HG02852 (cell line): ENCODE measurements at regions not wholly inside any gene's neighbourhood (a gene's known extent, or its start where the extent isn't known, plus 50 kb on each side); places are given as distances from the start of the nearest gene placed in this dataset.
"Not testable (repeated sequence)": the region's sequence is repeated elsewhere in the genome, so short reads cannot be mapped to it uniquely, and the experiment has no call there.

Experiments
- ATAC-seq: cut with Tn5 transposase; IDR thresholded peaks from one replicate; pipeline ENCODE4 v1.9.1; 2021; ENCODE audit warnings: mild to moderate bottlenecking, moderate library complexity; ENCODE audit not compliant: unreplicated experiment

DNA sequence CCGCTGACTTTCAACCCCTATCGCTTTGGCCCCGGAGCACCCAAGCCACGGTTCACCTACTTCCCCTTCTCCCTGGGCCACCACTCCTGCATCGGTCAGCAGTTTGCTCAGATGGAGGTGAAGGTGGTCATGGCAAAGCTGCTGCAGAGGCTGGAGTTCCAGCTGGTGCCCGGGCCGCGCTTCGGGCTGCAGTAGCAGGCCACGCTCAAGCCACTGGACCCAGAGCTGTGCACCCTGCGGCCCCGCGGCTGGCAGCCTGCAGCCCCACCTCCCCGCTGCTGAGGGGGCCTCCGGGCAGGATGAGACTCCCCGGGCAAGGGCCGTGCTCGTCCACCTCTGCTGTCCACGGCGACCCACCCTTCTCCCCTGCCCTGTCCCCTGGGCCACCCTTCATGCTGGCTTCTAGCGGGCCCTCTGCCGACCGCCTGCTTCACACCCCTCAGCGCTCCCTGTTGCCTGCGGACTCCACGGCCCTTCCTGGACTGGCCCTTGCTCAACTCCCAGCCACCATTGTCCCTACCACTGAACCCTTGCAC lies 92.2 kb upstream of the TRABD2B start:
- ATAC-seq, result no peak

- no peak for ATAC-seq
Observed at GRCh38 chr1:48084826-48085225, 87.6 kb upstream of the TRABD2B start.

GRCh38 chr1:48082271-48082962 lies 85.2 kb upstream of the TRABD2B start:
- no peak for ATAC-seq

- ATAC-seq, result no peak
Observed at GRCh38 chr1:48080331-48081255, 83.4 kb upstream of the TRABD2B start.

DNA sequence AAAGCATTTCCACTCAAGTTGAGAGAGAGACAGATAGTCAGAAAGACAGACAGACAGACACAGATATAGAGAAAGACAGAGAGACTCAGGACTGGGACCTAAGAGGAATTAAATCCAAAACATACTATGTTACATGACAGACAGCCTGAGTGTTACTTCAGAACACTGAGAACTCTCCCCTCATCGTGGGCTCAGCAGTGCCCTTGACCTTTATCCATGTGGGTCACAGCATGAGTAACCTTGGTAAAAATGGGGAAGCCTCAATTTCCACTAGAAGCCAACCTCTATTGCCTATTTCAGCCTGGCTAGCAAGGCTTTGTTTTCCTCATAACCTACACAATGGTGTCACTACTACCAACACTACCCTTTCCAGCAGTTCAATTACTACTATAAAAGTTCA lies 81.9 kb upstream of the TRABD2B start:
- no peak for ATAC-seq

- no peak for ATAC-seq
Observed at GRCh38 chr1:48077795-48078222, 80.6 kb upstream of the TRABD2B start.

DNA sequence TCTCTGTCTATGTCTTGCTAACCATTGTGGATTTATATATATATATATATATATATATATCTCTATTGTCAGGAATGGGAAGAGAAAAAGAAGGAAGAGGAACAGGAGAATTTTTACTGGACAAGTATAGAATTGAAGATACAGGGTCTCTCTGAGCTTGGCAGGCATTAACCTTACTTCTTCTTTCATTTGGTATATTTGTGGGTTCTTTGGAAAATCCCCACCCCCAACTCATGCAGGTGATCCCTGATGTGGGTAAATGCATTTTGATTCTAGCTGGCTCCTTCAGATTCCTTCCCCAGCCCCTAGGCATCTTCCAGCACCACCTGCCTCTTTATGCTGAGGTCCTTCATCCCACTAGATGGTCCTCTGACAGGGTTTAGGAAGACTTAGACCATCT lies 78.8 kb upstream of the TRABD2B start:
- ATAC-seq, result no peak

GRCh38 chr1:48073798-48074530 lies 76.8 kb upstream of the TRABD2B start:
- no peak for ATAC-seq

DNA sequence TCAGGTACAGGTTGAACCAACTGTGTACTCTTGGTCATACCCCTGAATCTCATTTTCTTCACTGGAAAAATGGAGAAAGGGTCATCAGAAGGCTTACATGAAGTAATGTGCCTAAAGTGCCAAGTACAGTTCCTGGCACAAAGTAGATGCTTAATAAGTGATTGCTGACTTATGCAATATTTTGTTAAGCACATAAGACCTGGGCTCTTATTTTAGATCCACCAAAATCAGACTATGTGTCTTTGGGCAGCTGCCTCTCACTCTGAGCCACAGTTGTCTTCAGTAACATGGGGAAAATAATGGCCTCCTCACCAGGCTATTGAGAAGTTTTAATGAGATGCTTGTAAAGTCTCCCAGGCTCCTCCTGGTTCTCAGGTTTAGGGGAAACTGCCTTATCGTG lies 74.3 kb upstream of the TRABD2B start:
- ATAC-seq, result no peak

- ATAC-seq, result no peak
Observed at GRCh38 chr1:48070396-48070750, 73.2 kb upstream of the TRABD2B start.

GRCh38 chr1:48069662-48070395 lies 72.6 kb upstream of the TRABD2B start:
- ATAC-seq, result no peak

DNA sequence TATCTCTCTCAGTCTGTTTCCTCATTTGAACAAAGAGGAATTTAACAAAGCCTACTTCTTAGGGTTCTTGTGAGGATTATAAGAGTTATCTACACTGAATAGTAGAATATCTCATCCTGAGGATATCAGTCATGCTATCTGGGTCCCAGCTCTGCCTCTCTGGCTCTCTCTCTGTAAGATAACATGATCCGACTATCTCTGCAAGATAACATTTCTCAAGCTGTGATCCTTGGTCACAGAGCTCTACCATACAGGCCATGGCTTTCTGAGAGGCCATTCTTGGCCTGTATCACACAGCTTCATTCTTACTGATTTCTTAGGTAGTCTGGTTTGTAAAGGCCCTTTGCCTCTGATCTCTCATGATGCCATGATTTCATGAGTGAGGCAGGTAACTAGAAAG lies 71.0 kb upstream of the TRABD2B start:
- no peak for ATAC-seq

DNA sequence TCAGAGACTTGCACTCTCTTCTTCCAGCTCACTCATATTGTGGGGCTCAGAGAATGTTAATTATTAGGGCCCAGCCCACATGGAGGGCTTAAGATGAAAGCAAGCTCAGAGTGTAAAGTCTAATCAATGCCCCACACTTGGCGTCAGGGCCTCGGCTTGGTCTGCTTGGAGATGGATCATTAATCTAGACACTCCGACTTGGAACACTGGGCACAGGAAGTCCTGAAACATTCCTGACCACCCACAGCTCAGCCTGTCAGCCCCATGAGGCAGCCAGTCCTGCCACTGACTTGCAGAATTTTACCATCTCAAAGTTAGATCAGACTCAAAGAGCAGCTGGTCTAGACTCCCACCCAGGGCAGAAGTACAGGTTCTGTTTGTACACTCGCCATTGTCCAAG lies 69.8 kb upstream of the TRABD2B start:
- ATAC-seq, result no peak

DNA sequence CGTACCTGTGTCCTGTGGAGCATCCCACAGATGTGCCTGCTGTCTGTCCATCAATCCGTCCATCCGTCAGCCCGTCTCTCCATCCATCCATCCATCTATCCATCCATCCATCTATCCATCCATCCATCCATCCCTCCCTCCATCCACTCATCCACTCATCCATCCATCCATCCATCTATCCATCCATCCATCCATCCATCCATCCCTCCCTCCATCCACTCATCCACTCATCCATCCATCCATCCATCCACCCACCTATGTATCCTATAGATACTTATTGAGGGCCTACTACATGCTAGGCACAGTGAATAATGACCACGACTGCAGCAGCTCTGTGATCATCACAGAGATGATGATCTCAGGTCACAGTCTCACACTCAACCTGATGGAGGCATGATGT lies 67.5 kb upstream of the TRABD2B start:
- ATAC-seq, result not testable (repeated sequence)

DNA sequence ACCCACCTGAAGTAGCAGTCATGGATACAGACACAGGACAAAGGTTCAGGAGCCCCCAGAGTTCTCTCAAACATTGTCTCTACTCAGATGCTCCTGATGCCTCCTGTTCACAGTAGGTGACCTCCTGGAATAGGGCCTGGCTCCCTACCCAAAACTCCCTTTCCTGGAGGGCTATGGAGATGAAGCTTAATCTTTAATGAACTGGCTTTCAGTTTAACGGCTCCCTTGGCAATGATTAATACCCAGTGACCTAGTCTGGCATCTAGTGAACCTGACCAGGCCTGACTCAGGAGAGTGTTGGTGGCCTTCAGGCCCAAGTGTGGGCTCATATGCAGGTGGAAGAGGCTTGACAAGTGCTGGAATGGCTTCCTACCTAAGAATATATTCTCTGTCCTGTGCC lies 65.2 kb upstream of the TRABD2B start:
- no peak for ATAC-seq

DNA sequence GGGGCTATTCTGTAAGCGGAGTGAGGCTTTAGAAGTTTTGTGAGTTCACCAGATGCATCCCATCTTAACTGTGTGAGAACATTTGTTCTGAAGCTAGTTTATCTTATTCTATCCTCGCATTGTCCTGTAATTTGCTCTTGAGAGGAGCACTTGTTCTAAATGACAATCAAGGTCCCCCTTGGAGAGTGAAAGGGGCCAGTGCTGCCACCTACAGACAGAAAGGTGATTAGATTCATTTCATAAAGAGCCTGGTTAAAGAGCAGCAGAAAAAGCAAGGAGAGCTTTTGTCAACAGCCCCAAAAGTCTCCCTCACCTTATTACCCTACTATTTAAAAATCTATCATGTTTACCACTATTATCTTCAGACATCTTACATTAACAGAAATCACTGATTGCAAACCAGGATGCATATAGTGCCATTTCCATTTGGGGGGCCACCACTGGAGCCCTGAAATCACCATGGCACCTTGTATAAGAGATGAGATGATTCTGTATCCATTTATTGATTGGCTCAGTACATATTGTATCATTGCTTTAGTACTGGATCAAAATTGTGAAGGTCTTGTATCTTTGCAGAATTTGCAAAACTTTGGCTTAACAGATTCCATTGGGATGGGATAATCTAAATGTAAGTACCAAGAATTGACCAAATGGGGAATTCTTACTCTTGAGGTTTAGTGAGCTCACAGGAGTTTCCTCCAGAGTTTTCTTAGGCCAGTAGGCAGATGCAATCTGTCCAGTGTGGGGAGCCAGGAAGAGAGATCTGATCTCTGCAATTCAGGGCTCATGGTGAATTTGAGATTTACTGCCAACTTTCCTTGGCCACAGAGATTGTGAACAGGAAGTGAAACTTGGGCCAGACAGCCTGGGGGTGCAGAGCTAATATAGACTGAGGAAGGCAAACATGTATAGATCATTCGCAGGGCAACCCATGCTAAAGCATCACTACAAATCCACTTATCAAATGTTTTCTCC lies 64.3 kb upstream of the TRABD2B start:
- no peak for ATAC-seq

DNA sequence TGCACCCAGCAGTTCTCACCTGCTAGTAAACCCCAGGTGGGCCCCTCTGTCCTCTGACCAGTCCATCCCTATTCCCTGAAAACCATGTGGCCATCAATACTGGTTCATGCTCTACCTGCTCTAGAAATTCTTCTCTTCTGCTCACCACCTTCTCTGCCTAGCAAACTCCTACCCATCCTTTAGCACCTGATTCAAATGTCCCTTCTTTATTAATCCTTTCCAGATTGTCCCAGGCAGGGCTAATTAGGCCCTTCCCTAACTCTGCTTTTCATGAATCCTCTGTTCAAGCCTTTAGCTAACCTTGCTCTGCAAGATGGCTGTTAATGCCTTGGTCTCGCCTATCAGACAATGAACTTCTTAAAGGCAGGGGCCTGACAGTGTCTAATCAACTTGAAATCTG lies 62.1 kb upstream of the TRABD2B start:
- no peak for ATAC-seq

- ATAC-seq, result no peak
Observed at GRCh38 chr1:48058135-48059025, 61.2 kb upstream of the TRABD2B start.

DNA sequence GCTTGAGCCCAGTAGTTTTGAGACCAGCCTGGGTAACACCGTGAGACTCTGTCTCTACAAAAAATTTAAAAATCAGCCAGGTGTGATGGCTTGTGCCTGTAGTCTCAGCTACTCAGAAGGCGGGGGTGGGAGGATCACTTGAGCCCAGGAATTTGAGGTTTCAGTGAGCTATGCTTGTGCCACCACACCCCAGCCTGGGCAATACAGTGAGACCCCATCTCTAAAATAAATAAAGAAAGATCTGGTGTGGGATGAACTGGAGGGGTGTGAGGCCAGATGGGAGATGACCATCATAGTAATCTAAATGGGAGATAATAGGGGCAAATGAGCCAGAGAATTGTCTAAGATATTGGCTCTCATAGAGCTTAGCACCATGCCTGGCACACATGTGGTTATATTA lies 60.1 kb upstream of the TRABD2B start:
- ATAC-seq, result no peak
